ENCODE measurements at regions not wholly inside any gene's neighbourhood (a gene's known extent, or its start where the extent isn't known, plus 50 kb on each side); places are given as distances from the start of the nearest gene placed in this dataset.

DNA sequence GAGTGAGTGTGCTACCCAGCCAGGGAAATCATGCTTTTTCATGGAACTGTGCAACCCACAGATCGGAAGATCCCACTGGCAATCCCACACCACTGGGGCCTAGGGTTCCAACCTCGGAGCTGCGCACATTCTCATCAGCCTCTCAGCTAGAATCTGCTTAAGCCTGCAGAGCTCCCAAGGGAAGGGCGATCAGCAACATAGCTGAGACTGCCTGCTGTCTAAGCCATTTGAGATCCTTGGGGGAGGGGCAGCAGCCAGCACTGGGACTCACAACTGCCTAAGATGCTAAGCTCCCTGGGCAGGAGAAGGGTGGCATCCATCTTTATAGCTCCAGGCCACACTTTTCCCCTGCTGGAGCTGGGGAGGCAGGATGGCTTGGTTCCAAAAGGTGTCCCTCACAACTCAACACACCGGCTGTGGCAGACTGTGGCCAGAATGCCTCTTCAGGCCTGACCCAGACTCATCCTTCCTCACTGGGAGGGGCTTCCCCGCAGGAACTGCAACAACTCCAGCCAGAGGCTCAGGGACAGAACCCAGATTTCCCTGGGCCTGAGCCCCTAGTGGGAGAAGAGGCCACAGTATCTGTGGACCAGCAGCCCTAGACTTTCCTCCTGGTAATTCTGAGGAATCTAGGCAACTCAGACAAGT, 1133.3 kb upstream of the PIK3C3 start:
- 80% methylated on average over 6 of the region's 6 CpGs for WGBS
- Histone ChIP-seq H3K27ac (ENCODE audit: low read depth in 1 of 2, low read length in 2 of 2) (no peak overlapping the region), H3K4me3 (ENCODE audit: low read depth in 1 of 3, low read length in 3 of 3) (no peak overlapping the region), H3K9ac (ENCODE audit: low read depth in 1 of 2, low read length in 2 of 2) (no peak overlapping the region), H3K27me3 (ENCODE audit: control insufficient read depth in 4 of 4, insufficient read depth in 4 of 4, low read length in 3 of 4) (no peaks in the 10 kb centered on the region), H3K4me1 (ENCODE audit: control insufficient read depth in 4 of 4, insufficient read depth in 4 of 4, low read length in 3 of 4) (no peaks in the 10 kb centered on the region), H3K36me3 (ENCODE audit: control insufficient read depth in 4 of 4, insufficient read depth in 3 of 4, low read depth in 1 of 4, low read length in 3 of 4) (no peaks in the 10 kb centered on the region), H3K9me3 (ENCODE audit: control insufficient read depth in 4 of 4, low read length in 3 of 4) (peaks cover 0 to 3% (median 0%) of the 10 kb centered on the region in 4 donors)
- TF ChIP-seq, protein P1, sequence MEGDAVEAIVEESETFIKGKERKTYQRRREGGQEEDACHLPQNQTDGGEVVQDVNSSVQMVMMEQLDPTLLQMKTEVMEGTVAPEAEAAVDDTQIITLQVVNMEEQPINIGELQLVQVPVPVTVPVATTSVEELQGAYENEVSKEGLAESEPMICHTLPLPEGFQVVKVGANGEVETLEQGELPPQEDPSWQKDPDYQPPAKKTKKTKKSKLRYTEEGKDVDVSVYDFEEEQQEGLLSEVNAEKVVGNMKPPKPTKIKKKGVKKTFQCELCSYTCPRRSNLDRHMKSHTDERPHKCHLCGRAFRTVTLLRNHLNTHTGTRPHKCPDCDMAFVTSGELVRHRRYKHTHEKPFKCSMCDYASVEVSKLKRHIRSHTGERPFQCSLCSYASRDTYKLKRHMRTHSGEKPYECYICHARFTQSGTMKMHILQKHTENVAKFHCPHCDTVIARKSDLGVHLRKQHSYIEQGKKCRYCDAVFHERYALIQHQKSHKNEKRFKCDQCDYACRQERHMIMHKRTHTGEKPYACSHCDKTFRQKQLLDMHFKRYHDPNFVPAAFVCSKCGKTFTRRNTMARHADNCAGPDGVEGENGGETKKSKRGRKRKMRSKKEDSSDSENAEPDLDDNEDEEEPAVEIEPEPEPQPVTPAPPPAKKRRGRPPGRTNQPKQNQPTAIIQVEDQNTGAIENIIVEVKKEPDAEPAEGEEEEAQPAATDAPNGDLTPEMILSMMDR (IDR thresholded peaks at IDR 0.05; ENCODE audit: low read depth, low read length, missing input control), result no peak
- TF ChIP-seq HNF4A (conservative IDR thresholded peaks at IDR 0.05) (no peak), TAF1 (conservative IDR thresholded peaks at IDR 0.05) (no peak), RXRA (IDR thresholded peaks at IDR 0.05) (no peak)
- TF ChIP-seq, protein P2, sequence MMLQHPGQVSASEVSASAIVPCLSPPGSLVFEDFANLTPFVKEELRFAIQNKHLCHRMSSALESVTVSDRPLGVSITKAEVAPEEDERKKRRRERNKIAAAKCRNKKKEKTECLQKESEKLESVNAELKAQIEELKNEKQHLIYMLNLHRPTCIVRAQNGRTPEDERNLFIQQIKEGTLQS (IDR thresholded peaks at IDR 0.05), result no peak
- DNase-seq (ENCODE audit: low spot score), result no peak

DNA sequence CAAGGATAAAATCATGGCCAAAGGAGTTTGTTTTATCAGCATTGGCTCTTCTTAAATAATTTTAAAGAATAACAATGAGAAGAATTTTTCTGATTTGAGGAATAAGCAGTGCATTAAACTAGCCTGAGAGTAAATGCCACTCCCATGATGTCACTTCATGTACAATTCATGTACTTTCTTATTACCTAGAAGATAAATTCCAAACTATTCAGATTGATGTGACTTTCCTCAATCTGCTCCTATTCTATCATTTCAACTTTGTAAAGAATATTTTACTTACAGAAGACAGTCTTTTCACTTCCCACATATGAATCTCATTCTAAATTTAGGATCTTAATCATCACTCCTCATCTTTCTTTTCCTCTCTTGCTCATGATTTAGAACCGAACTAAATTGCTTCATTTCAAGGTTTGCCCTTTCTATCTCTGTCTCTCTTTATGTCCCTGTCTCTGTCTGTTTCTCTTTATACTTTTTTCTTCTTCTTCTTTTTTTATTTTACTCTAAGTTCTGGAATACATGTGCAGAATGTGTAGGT, 1142.0 kb upstream of the PIK3C3 start:
- TF ChIP-seq, protein P3, sequence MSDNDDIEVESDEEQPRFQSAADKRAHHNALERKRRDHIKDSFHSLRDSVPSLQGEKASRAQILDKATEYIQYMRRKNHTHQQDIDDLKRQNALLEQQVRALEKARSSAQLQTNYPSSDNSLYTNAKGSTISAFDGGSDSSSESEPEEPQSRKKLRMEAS (IDR thresholded peaks at IDR 0.05), result no peak
- TF ChIP-seq, protein P4, sequence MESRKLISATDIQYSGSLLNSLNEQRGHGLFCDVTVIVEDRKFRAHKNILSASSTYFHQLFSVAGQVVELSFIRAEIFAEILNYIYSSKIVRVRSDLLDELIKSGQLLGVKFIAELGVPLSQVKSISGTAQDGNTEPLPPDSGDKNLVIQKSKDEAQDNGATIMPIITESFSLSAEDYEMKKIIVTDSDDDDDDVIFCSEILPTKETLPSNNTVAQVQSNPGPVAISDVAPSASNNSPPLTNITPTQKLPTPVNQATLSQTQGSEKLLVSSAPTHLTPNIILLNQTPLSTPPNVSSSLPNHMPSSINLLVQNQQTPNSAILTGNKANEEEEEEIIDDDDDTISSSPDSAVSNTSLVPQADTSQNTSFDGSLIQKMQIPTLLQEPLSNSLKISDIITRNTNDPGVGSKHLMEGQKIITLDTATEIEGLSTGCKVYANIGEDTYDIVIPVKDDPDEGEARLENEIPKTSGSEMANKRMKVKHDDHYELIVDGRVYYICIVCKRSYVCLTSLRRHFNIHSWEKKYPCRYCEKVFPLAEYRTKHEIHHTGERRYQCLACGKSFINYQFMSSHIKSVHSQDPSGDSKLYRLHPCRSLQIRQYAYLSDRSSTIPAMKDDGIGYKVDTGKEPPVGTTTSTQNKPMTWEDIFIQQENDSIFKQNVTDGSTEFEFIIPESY (IDR thresholded peaks at IDR 0.05), result no peak
- no peak for TF ChIP-seq FOXA2 (IDR thresholded peaks at IDR 0.05)
- TF ChIP-seq, protein P1 (IDR thresholded peaks at IDR 0.05; ENCODE audit: low read depth, low read length, missing input control), result no peak
- H3K36me3 ChIP-seq (ENCODE audit: control insufficient read depth in 4 of 4, insufficient read depth in 3 of 4, low read depth in 1 of 4, low read length in 3 of 4), result no peaks in the 10 kb centered on the region
- H3K27ac ChIP-seq (ENCODE audit: low read depth in 1 of 2, low read length in 2 of 2), result no peak overlapping the region
- no peak for DNase-seq (ENCODE audit: low spot score)
- no peaks in the 10 kb centered on the region for H3K4me1 ChIP-seq (ENCODE audit: control insufficient read depth in 4 of 4, insufficient read depth in 4 of 4, low read length in 3 of 4)
- H3K9ac ChIP-seq (ENCODE audit: low read depth in 1 of 2, low read length in 2 of 2), result no peak overlapping the region
- H3K4me3 ChIP-seq (ENCODE audit: low read depth in 1 of 3, low read length in 3 of 3), result no peak overlapping the region
- 70% methylated on average over 1 of the region's 1 CpG for WGBS
- peaks cover 0 to 5% (median 0%) of the 10 kb centered on the region in 4 donors for H3K27me3 ChIP-seq (ENCODE audit: control insufficient read depth in 4 of 4, insufficient read depth in 4 of 4, low read length in 3 of 4)
- no peaks in the 10 kb centered on the region for H3K9me3 ChIP-seq (ENCODE audit: control insufficient read depth in 4 of 4, low read length in 3 of 4)

DNA sequence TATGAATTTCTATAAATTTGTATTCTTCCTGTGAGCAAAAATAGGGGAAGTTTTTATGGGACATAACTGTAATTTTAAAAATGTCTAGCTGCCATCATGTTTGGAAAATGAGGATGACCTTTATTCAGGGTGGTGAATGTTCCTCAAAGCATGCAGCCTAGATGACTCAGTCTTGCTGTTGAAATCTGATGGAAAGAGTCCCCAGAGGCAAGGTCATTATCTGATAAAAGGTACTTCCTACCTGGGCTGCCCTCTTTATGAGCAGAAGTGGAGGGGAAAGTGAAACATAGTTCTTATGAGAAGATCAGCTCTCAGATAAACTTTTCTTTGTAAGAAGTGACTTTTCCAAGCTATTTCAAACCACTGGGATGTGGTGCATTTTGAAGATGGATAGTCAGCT, 1144.7 kb upstream of the PIK3C3 start:
- TF ChIP-seq FOXA1 (IDR thresholded peaks at IDR 0.05) (no peak), YY1 (IDR thresholded peaks at IDR 0.05) (no peak), HNF4A (conservative IDR thresholded peaks at IDR 0.05) (no peak), RXRA (IDR thresholded peaks at IDR 0.05) (no peak), SP1 (IDR thresholded peaks at IDR 0.05) (no peak), GABPA (IDR thresholded peaks at IDR 0.05 in 1 of 2, conservative IDR thresholded peaks at IDR 0.05 in 1 of 2) (no peak), HNF4G (IDR thresholded peaks at IDR 0.05) (no peak), EGR1 (IDR thresholded peaks at IDR 0.05; ENCODE audit: low read depth in 2 of 2) (no peak)
- TF ChIP-seq, protein P2 (IDR thresholded peaks at IDR 0.05), result no peak
- TF ChIP-seq, protein P3 (IDR thresholded peaks at IDR 0.05), result no peak
- H3K27ac ChIP-seq (ENCODE audit: low read depth in 1 of 2, low read length in 2 of 2), result no peak overlapping the region

More for the DNA sequence above, 1144.7 kb upstream of the PIK3C3 start:
- Histone ChIP-seq H3K36me3 (ENCODE audit: control insufficient read depth in 4 of 4, insufficient read depth in 3 of 4, low read depth in 1 of 4, low read length in 3 of 4) (no peaks in the 10 kb centered on the region), H3K27me3 (ENCODE audit: control insufficient read depth in 4 of 4, insufficient read depth in 4 of 4, low read length in 3 of 4) (peaks cover 0 to 5% (median 0%) of the 10 kb centered on the region in 4 donors), H3K4me3 (ENCODE audit: low read depth in 1 of 3, low read length in 3 of 3) (no peak overlapping the region), H3K9me3 (ENCODE audit: control insufficient read depth in 4 of 4, low read length in 3 of 4) (no peaks in the 10 kb centered on the region), H3K4me1 (ENCODE audit: control insufficient read depth in 4 of 4, insufficient read depth in 4 of 4, low read length in 3 of 4) (no peaks in the 10 kb centered on the region), H3K9ac (ENCODE audit: low read depth in 1 of 2, low read length in 2 of 2) (no peak overlapping the region)
- no peak for DNase-seq (ENCODE audit: low spot score)

Measured in liver (tissue), 8 donors.